HCT116 (cell line): ENCODE measurements at regions not wholly inside any gene's neighbourhood (a gene's known extent, or its start where the extent isn't known, plus 50 kb on each side); places are given as distances from the start of the nearest gene placed in this dataset.

ENCODE experiments used
- ATAC-seq: fragments of 200-7000 bp; cut with Tn5 transposase; 2 replicates; pipeline ENCODE4 v1.9.1; 2020; ENCODE audit warnings: mild to moderate bottlenecking, moderate library complexity
- BruUV-seq: library from RNA; stranded (reverse); fragments of 400-500 nt; replicated peaks from 2 replicates; lab custom pipeline; 2021; lab: Mats Ljungman, UMichigan
- CTCF ChIA-PET: fragments of 300-600 bp; sonication (Branson Sonifier 250); formaldehyde crosslinking; loops from one replicate; lab custom pipeline; 2021; ENCODE audit warnings: antibody characterized with exemption; lab: Charles Lee
- POLR2A ChIA-PET: fragments of 300-600, 350-600 bp; sonication (Branson Sonifier 250); formaldehyde crosslinking; loops from one replicate; lab custom pipeline; 2021; ENCODE audit warnings: antibody characterized with exemption; lab: Charles Lee
- RAD21 ChIA-PET, 2 experiments: fragments of 300-600 bp; sonication (Branson Sonifier 250); formaldehyde crosslinking; loops; one replicate each; lab custom pipeline; 2023; ENCODE audit warnings: low total read pairs in 2 of 2; ENCODE audit not compliant: uncharacterized antibody in 2 of 2, unreplicated experiment in 2 of 2, low non-redundant PET in 1 of 2; lab: Charles Lee
- DNase-seq: peaks from one replicate; pipeline ENCODE4 v3.0.0-alpha.2; 2010; ENCODE audit warnings: low read depth, low spot score
- H2AFZ ChIP-seq: fragments of 200-600 bp; shearing (Covaris generic), sonication (generic); 2 replicates; pipeline ENCODE4 v1.6.1; 2017; ENCODE audit warnings: low read depth, mixed run types, mixed read lengths, antibody characterized with exemption, low read length; ENCODE audit not compliant: poor library complexity, severe bottlenecking
- H3K27ac ChIP-seq: 2 replicates; pipeline ENCODE4 v1.5.1; 2012; ENCODE audit warnings: low read depth, low read length
- H3K27me3 ChIP-seq: fragments of 200-600 bp; sonication (generic); 2 replicates; pipeline ENCODE4 v1.6.1; 2016; ENCODE audit warnings: mixed run types, low read length, mixed read lengths; ENCODE audit not compliant: insufficient read depth
- H3K36me3 ChIP-seq, 2 experiments: fragments of 200-500 bp in 1 of 2; fragments of 200-600 bp in 1 of 2; sonication (Bioruptor generic) in 1 of 2; sonication (generic) in 1 of 2; 2 replicates each; pipeline versions ENCODE4 v1.5.1 to v1.6.1; 2014 to 2016; ENCODE audit warnings: low read length in 2 of 2, inconsistent platforms in 1 of 2, mixed read lengths in 1 of 2, mixed run types in 1 of 2; ENCODE audit not compliant: insufficient read depth in 2 of 2, control insufficient read depth in 1 of 2
- H3K4me1 ChIP-seq, 2 experiments: fragments of 200-600 bp in 1 of 2; sonication (generic) in 1 of 2; 2 replicates each; pipeline versions ENCODE4 v1.5.1 to v1.6.1; 2012 to 2017; ENCODE audit warnings: low read length in 2 of 2, inconsistent platforms in 1 of 2, mild to moderate bottlenecking in 1 of 2, mixed read lengths in 1 of 2, mixed run types in 1 of 2, moderate library complexity in 1 of 2; ENCODE audit not compliant: insufficient read depth in 2 of 2, control insufficient read depth in 1 of 2
- H3K4me2 ChIP-seq: fragments of 200-600 bp; sonication (generic); 2 replicates; pipeline ENCODE4 v1.6.1; 2017; ENCODE audit warnings: mixed run types, low read length, mixed read lengths
- H3K4me3 ChIP-seq, 2 experiments: fragments of 200-600 bp in 1 of 2; sonication (generic) in 1 of 2; replicated peaks in 1 of 2; 2 replicates each; pipeline ENCODE4 v1.5.1; 2011 to 2016; ENCODE audit warnings: low read length in 2 of 2, control low read depth in 1 of 2, low read depth in 1 of 2, mild to moderate bottlenecking in 1 of 2, mixed read lengths in 1 of 2, mixed run types in 1 of 2
- H3K79me2 ChIP-seq: fragments of 200-600 bp; sonication (generic); 2 replicates; pipeline ENCODE4 v1.6.1; 2017; ENCODE audit warnings: mild to moderate bottlenecking, mixed run types, low read length, moderate library complexity, mixed read lengths; ENCODE audit not compliant: insufficient read depth
- H3K9ac ChIP-seq: fragments of 200-600 bp; sonication (generic); 2 replicates; pipeline ENCODE4 v1.6.1; 2016; ENCODE audit warnings: low read length, mixed read lengths
- H3K9me2 ChIP-seq: fragments of 200-600 bp; sonication (generic), shearing (Covaris generic); 2 replicates; pipeline ENCODE4 v1.6.1; 2017; ENCODE audit warnings: mixed run types, mild to moderate bottlenecking, moderate library complexity; ENCODE audit not compliant: insufficient read depth
- H3K9me3 ChIP-seq, 2 experiments: fragments of 200-500 bp in 1 of 2; fragments of 200-600 bp in 1 of 2; sonication (Bioruptor generic) in 1 of 2; sonication (generic) in 1 of 2; 2 replicates each; pipeline ENCODE4 v1.6.1; 2014 to 2017; ENCODE audit warnings: low read length in 2 of 2, mixed read lengths in 2 of 2, inconsistent platforms in 1 of 2, low read depth in 1 of 2, mild to moderate bottlenecking in 1 of 2, mixed run types in 1 of 2, moderate library complexity in 1 of 2; ENCODE audit not compliant: control insufficient read depth in 1 of 2, insufficient read depth in 1 of 2
- H4K20me1 ChIP-seq: fragments of 200-600 bp; sonication (generic), shearing (Covaris generic); 2 replicates; pipeline ENCODE4 v1.6.1; 2017; ENCODE audit warnings: mixed run types, mild to moderate bottlenecking, moderate library complexity; ENCODE audit not compliant: insufficient read depth
- CTCF ChIP-seq, 3 experiments: fragments of 200-600 bp in 1 of 3; sonication (generic) in 1 of 3; IDR thresholded peaks in 2 of 3; conservative IDR thresholded peaks in 1 of 3; 2 replicates each; pipeline ENCODE4 v1.5.1; 2012 to 2017; ENCODE audit warnings: low read depth in 2 of 3, low read length in 2 of 3, antibody characterized with exemption in 1 of 3, borderline replicate concordance in 1 of 3, control low read depth in 1 of 3, mild to moderate bottlenecking in 1 of 3, mixed read lengths in 1 of 3, mixed run types in 1 of 3, moderate library complexity in 1 of 3; ENCODE audit not compliant: insufficient read depth in 1 of 3
- FOSL1 ChIP-seq: IDR thresholded peaks from 2 replicates; pipeline ENCODE4 v1.6.1; 2012; ENCODE audit warnings: low read depth
- POLR2AphosphoS5 ChIP-seq: IDR thresholded peaks from 2 replicates; pipeline ENCODE4 v1.6.1; 2011; ENCODE audit warnings: mild to moderate bottlenecking, low read depth, low read length, moderate library complexity
- REST ChIP-seq: IDR thresholded peaks from 2 replicates; pipeline ENCODE4 v1.6.1; 2012; ENCODE audit warnings: low read depth
- SRF ChIP-seq: IDR thresholded peaks from 2 replicates; pipeline ENCODE4 v1.6.1; 2012; ENCODE audit warnings: low read depth
- YY1 ChIP-seq: IDR thresholded peaks from 2 replicates; pipeline ENCODE4 v1.6.1; 2011; ENCODE audit warnings: low read length, low read depth, moderate library complexity, mild to moderate bottlenecking; ENCODE audit not compliant: insufficient replicate concordance; ENCODE audit errors: extremely low read depth
- intact Hi-C: fragments of 100-400 bp; cut with micrococcal nuclease; formaldehyde crosslinking; loops from 2 replicates; pipeline ENCODE4 v1.10.0; 2022

DNA sequence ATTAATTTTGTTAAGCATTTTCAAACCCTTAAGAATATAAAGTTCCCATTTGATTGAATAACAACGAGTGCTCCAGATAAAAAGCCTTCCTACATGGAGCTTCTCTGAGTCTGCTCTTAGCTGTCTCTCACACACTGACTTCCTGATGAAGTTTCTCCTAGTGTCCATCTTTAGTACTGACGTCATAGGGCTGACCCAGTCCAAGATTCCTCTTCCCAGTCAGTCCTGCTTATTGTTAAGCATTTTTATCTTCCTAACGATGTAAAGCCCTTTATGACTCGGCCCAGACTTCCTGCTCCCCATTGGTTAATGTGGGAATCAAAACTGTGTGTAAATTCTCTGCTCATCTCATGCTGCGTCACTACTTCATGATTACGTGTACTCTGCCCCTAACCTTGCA, 398.8 kb downstream of the TFEC start:
- DNase-seq: no peak
- no peaks in the 10 kb centered on the region for H3K79me2 ChIP-seq
- POLR2A ChIA-PET: no interaction called here
- H3K36me3 ChIP-seq: no peaks in the 10 kb centered on the region
- no peak overlapping the region for H3K4me2 ChIP-seq
- RAD21 ChIA-PET: no interaction called here
- H4K20me1 ChIP-seq: no peaks in the 10 kb centered on the region
- no peaks in the 10 kb centered on the region for H3K27me3 ChIP-seq
- no peak for TF ChIP-seq POLR2AphosphoS5
- TF ChIP-seq CTCF (IDR thresholded peaks at IDR 0.05 in 2 of 3, conservative IDR thresholded peaks at IDR 0.05 in 1 of 3; ENCODE audit: borderline replicate concordance in 1 of 3, insufficient read depth in 1 of 3, low read depth in 2 of 3, low read length in 2 of 3): 0 out of 6 replicates have a peak, but pooled peaks of 1 of the 3 experiments have one; percentile 18
- BruUV-seq: no TSS peak
- H3K9me3 ChIP-seq: no peaks in the 10 kb centered on the region
- H3K9ac ChIP-seq: no peak overlapping the region
- ATAC-seq: peak; percentile 74
- peak overlapping the region; percentile 17 for H2AFZ ChIP-seq
- intact Hi-C loops: no loop called here
- CTCF ChIA-PET: interaction anchor here (1.1 kb wide), 1 partner anchor 29 kb away, joined by 3 read pairs; no protein-coding TSS in a partner anchor
- no peaks in the 10 kb centered on the region for H3K9me2 ChIP-seq
- H3K4me1 ChIP-seq: peaks cover 0 to 4% of the 10 kb centered on the region in 2 experiments; a peak in 1 of 4 replicates
- no peak overlapping the region for H3K4me3 ChIP-seq
- no peak overlapping the region for H3K27ac ChIP-seq

GRCh38 chr7:115630049-115630448, 400.5 kb downstream of the TFEC start:
- no peak for DNase-seq
- Histone ChIP-seq H3K79me2 (no peaks in the 10 kb centered on the region), H3K9me3 (no peaks in the 10 kb centered on the region), H3K4me2 (no peak overlapping the region), H3K4me1 (peaks cover 0 to 4% of the 10 kb centered on the region in 2 experiments; a peak in 1 of 4 replicates), H2AFZ (no peak overlapping the region), H3K4me3 (no peak overlapping the region), H3K27ac (no peak overlapping the region), H3K27me3 (no peaks in the 10 kb centered on the region), H4K20me1 (no peaks in the 10 kb centered on the region), H3K9me2 (no peaks in the 10 kb centered on the region), H3K9ac (no peak overlapping the region), H3K36me3 (no peaks in the 10 kb centered on the region)
- intact Hi-C loops: no loop called here
- TF ChIP-seq SRF (no peak), YY1 (no peak), REST (no peak), FOSL1 (no peak)
- no TSS peak for BruUV-seq
- POLR2A ChIA-PET: no interaction called here
- ATAC-seq: no peak
- RAD21 ChIA-PET: no interaction called here
- CTCF ChIA-PET: no interaction called here
